ENCODE measurements at regions not wholly inside any gene's neighbourhood (a gene's known extent, or its start where the extent isn't known, plus 50 kb on each side); places are given as distances from the start of the nearest gene placed in this dataset.

DNA sequence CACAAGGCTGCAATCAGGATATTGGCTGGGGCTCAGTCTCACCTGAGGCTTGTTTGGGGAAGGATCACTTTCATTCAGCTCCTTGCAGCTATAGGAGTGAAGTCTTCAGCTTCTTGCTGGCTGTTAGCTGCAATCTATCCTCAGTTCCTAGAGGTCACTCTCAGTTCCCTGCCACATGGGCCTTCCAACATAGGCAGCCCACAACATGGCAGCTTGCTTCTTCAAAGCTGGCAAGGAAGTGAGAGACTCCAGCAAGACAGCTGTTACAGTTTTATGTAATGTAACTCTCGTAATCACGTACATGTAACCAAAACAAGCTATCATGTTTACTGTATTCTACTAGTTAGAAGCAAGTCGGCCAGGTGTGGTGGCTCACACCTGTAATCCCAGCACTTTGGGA is 226.9 kb downstream of the CDC5L start:
- DNase-seq, result no peak

DNA sequence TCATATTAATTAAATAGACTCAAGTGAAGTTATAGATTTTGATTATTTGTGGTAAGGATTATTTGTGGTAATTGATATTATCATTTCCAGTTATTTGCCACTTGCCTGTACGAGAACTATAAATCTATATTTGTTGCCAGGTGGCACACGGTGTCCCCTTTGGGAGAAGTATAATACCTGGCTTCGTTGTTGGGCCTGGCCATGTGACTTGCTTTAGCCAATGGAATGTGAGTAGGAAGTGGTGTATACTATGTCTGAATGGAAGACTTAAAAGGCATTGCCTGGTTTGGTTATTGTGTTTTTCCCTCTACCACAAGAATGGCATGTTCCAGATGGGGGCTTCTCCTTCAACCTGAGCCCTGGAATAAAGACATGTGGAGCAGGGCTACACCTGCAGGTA is 228.1 kb downstream of the CDC5L start:
- no peak for DNase-seq

DNA sequence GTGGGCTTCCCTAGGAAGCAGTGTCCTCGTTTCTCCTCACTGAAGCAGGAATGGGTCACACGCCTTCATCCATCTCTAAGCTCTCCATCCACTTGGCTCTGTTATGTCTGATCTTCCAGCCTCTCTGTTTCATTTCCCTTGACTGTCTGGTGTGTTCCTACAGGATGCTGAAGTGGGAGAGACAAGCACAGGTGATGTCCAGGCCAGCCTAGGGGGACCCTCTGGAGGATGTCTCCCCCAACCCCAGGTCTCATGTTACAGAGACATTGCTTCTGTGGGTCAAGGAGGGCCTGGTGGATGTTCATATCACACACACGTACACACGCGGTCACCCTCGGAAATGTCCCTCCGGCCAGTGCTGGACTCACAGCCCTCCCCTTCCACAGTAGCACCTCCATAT is 229.9 kb downstream of the CDC5L start:
- no peak for DNase-seq

DNA sequence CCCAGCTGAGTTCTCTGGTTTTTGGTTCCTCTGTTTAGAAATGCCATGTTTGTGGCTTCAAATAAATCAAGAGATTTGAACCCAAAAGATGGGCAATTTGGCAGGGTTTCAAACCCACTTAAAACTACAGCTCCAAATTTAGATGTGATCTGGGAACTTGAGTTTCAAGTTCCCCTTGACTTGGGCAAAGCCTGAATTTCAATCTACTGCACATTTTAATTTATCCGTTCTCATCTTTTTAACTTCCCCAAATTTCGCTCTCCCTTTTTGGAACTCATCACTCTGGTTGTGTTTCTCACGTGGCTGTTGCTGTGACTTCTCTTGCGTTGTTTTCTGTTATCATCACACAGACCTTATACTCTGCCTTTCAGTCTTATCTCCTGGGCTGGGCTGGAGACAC is 230.9 kb downstream of the CDC5L start:
- no peak for DNase-seq

DNA sequence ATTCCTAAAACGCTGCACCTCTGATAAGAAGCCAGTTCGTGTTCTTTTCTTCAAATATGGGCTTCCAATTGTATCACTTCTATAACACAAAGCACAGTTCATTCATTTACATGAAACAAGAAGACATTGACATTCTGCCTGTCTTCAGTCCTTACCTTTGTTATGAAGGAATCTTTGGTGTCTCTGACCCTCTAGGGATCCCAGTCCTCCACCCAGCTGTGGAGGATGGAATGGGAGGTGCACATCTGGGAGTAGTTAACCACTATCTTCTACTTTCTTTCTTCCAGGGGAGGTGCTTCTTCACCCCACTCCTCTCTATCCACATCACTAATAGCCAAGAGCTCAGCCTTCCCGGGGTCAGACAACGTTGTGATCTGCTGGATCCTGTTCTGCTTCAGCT is 233.4 kb downstream of the CDC5L start:
- DNase-seq, result no peak

DNA sequence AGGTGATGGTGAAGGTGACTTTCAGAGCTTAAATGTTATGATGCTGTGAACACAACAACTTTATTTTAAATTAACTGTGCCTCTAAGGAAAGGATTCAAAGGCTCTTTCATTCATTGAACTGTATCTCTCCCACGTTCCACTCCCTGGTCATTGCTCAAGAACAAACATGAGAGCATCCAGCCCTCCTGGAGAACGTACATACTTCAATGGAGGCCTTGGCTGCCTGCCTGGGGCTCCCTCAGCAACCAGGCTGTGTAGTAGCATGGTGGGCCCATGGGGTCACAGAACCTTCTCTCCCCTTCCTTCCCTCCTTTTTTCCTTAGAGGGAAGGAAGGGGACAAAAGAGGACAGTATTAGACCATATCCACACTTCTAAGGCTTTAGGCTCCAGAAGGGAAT is 234.3 kb downstream of the CDC5L start:
- DNase-seq, result no peak

DNA sequence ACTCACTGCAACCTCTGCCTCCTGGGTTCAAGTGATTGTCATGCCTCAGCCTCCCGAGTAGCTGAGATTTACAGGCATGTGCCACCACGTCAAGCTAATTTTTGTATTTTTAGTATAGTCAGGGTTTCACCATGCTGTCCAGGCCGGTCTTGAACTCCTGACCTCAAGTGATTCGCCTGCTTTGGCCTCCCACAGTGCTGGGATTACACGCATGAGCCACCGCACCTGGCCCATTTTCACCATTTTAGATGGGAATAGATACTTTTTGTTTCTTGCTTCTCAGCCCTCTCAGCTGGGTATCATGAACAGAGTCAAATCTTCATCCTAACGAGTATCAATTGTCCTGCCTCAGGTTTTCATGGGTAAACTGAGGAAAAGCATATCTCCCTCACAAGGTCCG is 235.0 kb downstream of the CDC5L start:
- DNase-seq, result no peak

DNA sequence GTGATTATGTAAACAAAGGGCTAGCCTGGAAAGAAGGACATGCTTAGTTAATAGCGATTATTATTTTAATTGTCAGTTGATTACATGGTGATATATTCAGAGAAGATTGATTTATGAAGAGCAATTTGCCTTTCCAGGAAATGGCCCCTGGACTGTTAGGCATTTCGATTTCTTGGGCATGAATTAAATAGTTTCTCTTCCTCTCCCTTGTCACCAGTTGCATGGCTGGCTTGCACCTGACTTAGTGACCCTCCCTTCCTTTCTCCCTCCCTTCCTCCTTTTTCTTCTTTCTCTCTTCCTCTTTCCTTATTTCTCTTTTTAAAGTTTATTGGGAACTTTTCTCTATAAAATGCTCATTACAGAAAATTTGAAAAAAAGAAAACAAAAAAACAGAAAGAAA is 235.4 kb downstream of the CDC5L start:
- no peak for DNase-seq

DNA sequence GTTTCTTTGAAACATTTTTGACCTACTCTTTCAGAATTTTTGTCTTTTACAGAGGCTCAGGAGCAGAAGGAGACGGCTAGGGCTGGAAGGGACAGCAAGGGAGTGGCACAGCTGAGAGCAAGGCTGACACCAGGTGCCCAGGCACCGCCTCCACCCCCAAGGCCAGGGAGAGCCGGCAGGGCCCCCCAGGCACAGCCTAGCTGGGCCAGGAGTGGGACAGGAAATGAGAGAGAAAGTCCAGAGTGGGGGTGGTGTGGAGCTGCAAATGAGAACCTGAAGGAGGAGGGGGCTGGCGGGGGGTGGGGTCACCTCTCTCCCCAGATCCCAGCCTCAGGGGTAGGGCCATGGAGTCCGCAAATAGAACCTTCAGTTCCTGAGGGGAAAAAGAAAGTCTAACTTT is 236.7 kb downstream of the CDC5L start:
- no peak for DNase-seq

DNA sequence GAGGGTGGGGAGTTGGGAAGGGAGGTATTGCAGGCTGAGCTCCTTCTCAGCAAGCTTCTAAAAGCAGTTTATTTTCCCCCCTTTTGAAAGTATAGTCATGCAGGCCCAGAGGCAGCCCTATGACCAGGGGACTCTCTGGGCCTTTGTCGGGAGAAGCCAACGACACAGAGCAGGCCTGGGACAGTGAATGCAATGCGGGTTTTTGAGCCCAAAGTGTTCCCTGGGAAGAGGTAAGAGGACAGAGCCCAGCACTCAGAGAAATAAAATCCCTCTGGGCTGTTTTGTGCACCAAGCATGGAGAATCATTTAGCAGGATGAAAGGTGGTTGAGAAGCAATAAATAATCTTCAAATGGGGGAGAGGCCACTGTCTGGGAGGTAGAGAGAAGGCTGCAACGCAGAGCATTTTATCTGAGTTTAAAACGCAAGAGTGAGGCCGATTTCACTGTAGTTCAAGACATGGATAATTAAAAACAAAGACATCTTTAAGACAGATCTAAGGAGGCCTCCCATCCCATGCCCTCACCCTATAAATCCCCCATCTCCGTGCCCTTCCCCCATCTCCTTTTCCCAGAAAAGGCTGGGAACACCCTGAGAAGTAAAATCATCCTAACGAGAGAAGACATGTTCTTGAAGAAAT is 237.5 kb downstream of the CDC5L start:
- DNase-seq, result no peak

DNA sequence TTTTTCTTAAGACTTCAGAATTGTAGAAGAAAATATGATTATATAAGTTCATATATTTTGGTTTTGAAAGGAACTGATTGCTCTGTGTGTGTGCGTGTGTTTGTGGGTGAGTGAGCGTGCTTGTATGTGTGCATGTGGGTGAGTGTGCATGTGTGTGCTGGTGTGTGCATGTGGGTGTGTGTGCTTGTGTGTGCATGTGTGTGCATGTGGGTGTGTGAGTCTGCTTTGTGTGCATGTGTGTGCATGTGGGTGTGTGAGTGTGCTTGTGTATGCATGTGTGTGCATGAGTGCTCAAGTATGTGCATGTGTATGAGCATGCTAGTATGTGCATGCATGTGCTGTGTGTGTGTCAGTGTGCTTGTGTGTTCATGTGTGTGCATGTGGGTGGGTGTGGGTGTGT is 238.5 kb downstream of the CDC5L start:
- no peak for DNase-seq

DNA sequence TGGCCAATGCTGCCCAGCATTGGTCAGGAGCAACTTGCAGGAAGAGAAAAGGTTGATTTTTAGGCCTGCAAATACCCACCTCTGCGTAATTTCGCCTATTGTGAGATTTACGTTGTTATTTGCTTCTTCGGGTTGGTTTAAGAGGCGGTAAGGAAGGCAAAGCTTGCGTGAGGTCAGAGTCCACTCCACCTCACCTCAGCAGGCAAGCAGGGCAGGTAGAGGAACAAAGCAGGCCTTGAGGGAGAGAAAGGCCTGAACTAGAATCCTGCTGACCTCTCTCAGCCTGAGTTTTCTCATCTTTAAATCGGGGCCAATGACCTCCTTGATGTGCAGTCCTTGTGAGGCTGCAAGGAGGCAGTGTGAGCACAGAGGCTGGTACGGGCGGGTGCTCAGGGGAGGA is 239.1 kb downstream of the CDC5L start:
- DNase-seq, result no peak

DNA sequence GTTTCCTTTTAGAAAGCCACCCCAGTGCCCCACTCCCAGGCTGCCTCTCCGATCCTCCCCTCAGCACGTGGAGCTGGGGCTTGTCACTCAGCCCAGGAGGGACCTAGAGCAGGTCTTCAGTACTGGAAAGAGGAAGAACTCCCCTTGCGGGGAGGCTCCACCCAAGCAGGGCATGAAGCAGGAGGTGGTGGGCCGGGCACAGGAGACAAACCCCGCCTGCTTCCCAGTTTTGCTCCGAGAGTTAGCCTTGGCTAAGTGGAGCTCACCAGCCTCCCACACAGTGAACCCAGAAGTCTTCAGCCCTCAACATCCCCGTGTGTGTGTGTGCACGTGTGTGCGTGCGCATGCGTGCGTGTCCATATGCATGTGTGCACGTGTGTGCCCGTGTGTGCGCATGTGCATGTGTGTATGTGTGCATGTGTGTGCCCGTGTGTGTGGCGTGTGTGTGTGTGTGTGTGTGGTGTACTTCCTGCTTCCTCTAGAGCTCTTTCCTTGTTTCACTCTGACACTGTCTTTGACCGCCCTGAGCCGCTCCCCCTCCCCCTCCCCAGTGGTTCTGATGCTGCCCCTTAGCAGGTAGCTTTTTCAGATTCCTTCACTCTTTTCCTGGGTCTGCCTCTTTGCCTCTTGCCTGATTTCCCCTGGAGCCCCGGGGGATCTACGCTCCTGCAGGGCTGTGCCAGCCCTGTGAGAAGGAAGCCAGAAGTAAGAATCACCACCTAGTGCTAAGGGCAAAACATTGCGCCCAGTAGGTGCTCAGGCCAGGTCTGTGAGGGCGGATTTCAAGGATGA is 239.8 kb downstream of the CDC5L start:
- no peak for DNase-seq

DNA sequence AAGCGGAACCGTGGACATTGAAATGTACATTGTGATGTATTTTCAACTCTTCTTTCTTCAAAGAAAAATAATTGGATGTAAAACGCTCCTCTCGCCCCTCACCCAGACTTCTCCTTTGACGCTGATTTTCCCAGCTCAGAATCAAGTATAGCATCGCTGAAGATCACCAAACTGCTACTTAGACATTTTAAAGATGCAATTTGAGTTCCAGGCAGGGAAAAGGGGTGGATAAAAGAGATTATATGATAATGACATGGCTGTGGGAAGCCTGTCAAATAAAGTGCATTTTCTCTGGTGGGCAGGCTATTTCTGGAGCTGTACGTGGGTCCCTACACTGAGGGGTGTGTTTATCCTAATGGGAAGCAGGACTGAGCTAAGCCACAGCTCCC is 240.4 kb downstream of the CDC5L start:
- DNase-seq, result no peak

DNA sequence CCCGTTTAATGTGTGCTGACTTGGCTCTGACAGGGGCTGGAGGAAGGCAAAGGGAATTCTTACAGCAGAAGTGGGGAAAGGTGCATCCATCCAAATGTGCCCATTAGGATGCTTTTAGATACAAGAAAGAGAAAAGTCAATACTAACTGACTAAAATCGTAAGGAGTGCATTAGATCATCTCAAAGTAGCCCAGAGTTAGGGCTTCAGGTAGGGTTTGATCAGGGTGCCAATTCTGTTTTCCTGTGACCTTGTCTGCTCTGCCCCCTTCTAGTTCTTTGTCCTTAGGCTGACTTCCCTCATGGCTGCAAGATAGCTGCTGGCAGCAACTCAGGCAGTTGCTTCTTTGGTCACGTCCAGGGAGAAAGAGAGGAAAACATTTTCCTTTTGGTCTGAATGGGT is 240.8 kb downstream of the CDC5L start:
- DNase-seq, result no peak

DNA sequence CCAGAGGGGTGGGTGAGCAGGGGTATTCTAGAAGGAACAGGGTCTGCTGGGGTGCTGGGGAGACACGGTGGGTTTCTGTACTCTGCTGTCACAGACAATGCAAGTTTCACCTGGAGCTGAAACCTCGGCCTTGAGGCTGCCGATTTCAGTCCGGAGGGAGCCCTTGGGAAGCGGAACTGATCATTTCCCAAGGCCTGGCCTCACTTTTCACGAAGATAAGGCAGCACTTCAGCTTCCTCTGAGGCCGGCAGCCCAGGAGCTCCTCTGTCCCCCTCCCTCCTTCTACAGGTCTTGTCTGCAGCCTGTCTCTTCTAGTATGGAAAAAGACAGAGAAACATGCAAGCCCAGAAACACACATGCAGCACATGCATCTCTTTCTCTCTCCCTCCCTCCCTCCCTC is 242.1 kb downstream of the CDC5L start:
- no peak for DNase-seq

DNA sequence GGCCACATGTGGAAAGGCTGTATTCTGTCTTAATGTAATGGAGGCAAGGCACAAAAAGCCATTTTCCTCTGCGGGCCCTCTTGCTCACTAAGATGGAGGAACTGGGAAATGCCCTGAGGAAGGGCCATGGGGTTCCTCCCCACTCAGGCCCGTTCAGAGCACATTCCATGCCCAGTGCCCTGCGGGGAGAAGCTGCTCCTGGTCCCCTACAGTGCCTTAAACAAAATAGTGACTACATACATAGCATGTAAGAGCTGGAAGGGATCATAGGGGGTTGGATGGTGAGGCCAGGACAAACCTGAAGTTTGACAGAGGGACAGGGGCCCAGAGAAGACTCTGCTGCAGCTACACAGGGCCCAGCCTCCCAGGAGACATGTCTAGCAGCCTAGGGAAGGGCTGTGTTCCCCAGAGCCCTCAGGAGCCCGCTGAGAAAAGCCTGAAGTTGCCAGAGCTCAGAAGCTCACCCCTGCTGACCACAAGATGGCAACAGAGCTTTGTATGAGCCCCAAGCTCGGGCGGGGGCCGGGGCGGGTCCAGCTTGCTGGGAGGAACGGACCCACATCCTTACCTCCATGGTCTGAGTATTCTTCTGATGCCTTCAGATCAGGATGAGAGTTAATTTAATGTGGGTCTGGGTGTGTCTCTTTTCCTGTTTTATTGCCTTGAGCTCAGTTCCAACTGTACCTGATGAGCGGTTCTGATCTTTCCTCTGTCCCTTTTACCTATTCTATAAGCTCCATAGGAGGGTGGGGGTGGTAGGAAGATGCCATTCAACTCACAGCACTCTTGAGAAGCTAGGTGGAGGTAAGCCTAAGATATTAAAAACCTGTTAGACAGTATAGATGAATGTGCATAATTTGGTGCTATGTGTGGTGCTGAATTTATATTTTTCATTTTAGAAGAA is 242.9 kb downstream of the CDC5L start:
- DNase-seq, result peak; percentile 43

DNA sequence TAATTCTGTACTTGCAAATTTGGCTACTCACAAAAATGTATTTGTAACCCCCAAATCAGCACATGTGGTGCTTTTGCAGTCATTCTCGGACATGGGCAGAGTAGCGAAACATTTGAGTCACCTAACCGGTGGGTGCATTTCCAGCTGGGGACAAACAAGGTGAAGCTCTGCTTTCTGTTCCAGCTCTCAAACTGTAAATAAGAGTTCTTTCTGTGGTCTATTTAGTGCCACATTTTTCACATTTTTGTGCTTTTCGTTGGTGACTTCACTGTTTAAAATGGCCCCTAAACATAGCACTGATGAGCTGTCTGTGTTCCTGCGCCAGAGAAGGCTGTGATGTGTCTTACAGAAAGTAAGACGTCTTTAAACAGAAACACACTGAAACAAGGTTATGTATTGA is 244.5 kb downstream of the CDC5L start:
- DNase-seq, result no peak

DNA sequence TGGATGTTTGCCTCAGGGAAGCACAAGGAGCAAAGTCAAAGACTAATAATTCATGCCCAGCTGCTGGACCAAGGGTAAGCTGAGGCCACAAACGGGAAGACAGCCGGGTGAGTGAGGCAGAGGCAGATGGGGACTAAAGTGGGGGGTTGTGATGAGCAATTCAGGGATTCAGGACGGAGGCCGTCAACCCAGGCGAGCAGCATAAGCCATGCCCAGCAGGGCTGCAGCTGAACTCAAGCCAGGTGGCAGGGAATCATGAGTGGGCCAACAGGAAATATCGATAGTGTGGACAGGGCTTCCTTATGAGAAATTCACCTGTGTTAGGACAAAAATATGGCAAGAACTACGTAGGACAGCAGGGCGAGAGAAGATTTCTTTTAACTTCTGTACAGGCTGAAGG is 246.8 kb downstream of the CDC5L start:
- DNase-seq, result no peak

DNA sequence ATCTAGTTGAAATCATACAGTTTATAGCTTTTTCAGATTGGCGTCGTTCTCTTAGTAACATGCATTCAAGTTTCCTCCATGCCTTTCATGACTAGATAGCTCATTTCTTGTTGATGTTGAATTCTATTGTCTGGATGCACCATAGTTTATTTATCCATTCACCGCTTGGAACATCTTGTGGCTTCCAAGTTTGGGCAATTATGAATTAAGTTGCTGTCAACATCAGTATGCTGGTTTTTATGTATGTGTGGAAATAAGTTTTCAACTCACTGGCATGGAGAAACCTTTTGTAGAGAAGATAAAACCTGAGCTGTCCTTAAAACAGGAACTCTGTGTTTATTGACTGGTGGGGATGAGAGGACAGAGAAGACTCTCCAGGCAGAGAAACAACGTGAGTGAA is 248.0 kb downstream of the CDC5L start:
- no peak for DNase-seq

DNA sequence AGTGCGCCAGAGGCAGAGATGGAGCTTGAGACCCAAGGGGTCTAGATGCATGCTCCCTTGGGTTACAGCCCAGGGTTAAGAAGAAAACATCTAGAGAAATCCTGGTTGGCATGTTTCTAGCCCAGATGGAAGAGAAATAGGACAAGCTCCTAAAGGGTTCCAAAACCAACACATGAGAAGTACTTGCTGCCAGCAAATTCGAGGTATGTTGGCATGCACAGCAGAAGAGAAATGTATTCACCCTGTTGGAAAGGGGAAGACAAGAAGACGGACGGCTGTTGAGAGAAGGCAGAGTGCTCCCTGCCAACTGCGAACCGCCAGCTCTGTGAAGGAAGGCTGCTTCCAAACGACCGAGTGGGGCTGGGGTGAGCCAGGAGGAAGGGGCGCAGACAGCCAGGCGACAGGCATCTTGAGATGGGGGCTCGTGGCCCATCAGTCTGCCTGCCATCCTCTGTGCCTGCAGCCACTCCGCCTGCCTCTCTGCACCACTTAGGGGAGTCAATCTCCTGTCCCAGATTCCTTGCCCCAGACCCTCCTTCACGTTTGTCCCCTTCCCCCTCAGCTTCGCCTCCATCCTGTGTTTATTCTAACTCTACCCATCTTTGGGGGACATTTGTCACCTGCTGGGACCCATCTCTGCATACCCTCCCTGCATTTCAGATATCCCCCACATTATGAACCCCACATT is 249.2 kb downstream of the CDC5L start:
- DNase-seq, result no peak

DNA sequence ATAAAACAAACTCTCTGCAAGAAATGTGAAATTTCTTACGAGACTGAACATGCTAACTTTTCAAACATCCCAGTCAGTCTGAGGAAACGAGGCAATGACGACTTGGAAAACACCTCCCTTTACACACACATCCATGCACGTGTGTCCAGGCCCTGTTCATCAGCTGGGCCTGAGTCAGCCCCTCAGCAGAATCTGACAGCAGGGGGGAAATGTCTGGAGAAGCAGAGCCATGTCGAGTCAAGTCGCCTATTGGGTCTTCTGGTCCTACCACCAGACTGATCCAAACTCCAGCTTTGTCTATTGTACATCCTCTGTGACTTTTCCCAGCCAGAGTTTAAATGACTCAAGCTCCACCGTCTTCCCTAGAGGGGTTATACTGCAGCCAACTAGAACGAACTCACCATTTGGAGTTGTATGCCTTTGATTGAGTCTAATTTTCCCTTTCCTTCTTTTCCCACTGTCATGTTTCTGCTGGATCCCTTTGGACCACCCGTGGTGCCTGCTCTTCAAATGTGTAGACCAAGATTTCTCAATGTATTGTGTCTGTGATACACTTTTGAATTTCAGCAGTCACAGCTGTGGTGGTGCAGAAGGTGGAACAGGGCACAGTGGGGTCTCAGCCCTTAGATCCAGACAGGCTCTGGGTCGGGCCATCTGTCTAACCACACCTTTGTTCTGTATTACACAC is 254.0 kb downstream of the CDC5L start:
- no peak for DNase-seq

DNA sequence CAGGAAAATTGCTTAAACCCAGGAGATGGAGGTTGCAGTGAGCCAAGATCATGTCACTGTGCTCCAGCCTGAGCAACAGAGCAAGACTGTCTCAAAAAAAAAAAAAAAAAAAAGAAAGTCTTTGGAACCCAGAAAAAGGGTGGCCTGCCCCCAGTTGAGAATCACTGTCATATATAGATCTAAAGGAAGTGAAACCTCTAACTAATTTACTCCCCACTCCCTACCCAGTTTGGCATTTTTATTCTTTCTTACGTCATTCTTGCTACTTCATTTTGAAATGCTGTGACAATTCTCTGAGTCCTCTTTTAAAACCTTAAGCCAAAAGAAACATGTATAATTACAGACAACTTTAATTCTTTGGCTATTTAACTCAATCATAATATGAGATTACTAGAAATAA is 254.8 kb downstream of the CDC5L start:
- DNase-seq, result no peak

Measured in T1000 (cell line).